ENCODE measurements at regions not wholly inside any gene's neighbourhood (a gene's known extent, or its start where the extent isn't known, plus 50 kb on each side); places are given as distances from the start of the nearest gene placed in this dataset.

DNA sequence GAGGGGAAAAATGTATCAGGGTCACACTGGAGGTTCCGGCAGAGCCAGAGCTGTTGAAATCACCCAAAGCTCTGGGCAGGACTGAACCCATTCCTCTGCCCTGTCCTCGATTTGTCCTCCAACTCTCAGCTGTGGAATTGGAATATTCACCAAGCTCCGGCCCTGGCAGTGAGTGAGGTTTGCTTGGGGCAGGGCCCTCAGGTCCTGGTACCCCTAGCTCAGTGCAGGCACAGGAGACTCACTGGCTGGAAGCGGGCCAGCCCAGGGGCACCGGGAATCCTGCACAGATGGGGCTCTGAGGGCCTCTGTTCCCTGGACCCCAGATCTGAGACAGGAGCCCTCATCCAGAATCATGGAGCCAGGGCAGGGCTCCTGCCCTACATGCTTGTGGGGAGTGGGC is 1322.3 kb downstream of the UQCRFS1 start:
- WGBS = 62% methylated on average over 5 of the region's 5 CpGs
- no peak for DNase-seq (ENCODE audit: extremely low spot score)
- H3K4me3 ChIP-seq (ENCODE audit: low read depth, low read length) = no peak overlapping the region
- H3K27ac ChIP-seq (ENCODE audit: low read depth) = no peak overlapping the region
- no peaks in the 10 kb centered on the region for H3K36me3 ChIP-seq (ENCODE audit: insufficient read depth)
- no peaks in the 10 kb centered on the region for H3K4me1 ChIP-seq (ENCODE audit: insufficient read depth)

DNA sequence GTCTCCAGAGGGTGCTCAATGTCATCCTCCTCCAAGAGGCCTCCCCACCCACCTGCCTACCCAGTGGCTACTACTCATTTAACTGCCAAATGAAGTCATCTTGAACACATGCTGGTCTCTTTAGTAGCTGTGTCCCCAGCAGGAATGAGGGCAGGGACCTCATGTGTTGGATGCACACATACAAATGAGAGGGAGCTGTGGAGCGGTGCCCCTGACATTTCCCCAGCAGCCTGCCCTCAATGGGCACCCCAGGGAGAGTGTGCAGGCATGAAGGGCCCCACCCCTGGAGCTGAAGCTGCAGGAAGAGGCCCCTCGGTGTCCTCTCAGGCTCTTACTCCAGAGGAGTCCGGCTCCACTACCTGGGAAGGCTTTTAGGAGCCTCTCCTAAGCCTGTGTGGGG is 1322.7 kb downstream of the UQCRFS1 start:
- Histone ChIP-seq H3K4me3 (ENCODE audit: low read depth, low read length) (no peak overlapping the region), H3K4me1 (ENCODE audit: insufficient read depth) (no peaks in the 10 kb centered on the region), H3K27ac (ENCODE audit: low read depth) (no peak overlapping the region), H3K36me3 (ENCODE audit: insufficient read depth) (no peaks in the 10 kb centered on the region)
- 58% methylated on average over 3 of the region's 3 CpGs for WGBS
- DNase-seq (ENCODE audit: extremely low spot score) = no peak

DNA sequence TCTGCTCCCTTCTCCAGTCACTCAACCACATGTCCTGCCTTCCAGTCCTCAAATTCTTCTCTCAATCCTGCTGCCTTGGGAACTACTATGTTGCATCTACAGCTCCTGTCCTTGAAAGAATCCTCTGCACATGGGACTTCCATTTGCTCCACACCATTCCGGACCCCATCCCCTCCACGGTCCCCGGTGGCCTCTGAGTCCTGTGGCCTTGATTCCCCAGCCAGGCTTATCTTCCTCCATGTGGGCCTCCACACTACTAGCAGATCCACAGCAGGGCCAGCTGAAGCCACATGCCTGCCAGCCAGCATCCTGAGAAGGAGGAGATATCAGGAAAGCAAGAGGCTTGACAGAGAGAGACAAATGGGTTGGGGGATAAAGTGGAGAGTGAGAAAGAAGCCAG is 1323.8 kb downstream of the UQCRFS1 start:
- H3K36me3 ChIP-seq (ENCODE audit: insufficient read depth) = no peaks in the 10 kb centered on the region
- 94% methylated on average over 3 of the region's 3 CpGs for WGBS
- H3K4me3 ChIP-seq (ENCODE audit: low read depth, low read length) = no peak overlapping the region
- DNase-seq (ENCODE audit: extremely low spot score) = no peak
- no peaks in the 10 kb centered on the region for H3K4me1 ChIP-seq (ENCODE audit: insufficient read depth)
- no peak overlapping the region for H3K27ac ChIP-seq (ENCODE audit: low read depth)

DNA sequence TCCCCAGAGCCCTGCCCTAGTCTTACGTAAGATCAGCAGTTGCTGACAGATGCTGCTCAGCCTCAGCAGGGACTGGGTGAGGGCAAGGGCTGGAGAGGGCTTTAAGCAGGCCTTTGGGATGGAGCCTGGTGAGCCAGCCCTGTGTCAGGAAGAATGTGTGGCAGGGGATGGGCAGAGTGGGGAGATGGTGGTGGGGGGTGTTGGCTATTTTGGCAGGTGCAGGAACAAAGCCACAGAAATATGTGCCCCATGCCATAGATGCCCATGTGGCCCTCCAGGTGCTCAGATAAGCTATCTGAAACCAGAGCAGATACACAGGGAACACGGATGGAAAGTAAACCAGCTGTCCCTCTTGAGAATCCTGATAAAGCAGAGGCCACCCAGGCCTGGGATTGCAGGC is 1325.0 kb downstream of the UQCRFS1 start:
- Histone ChIP-seq H3K27ac (ENCODE audit: low read depth) (no peak overlapping the region), H3K36me3 (ENCODE audit: insufficient read depth) (no peaks in the 10 kb centered on the region), H3K4me1 (ENCODE audit: insufficient read depth) (no peaks in the 10 kb centered on the region), H3K4me3 (ENCODE audit: low read depth, low read length) (no peak overlapping the region)
- DNase-seq (ENCODE audit: extremely low spot score) = no peak
- 59% methylated on average over 2 of the region's 2 CpGs for WGBS

DNA sequence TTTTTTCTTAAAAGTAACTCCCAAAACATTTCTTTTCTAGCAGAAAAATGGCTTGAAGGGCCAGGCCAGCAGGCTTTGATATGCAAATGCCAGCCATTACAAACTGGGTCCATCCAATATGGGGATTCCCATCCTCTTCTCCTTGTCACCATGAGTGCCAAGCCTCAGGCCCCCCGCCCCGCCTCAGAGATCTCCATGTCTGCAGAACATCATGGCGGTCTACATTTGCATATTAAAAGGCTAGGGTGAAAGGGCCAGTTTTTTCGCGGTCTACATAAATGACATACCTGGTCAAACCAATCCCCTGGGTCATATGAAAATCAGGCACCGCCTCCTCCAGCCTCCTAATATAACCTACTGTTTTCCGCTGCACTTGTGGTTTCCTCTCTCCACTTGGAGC is 1327.6 kb downstream of the UQCRFS1 start:
- Histone ChIP-seq H3K4me3 (ENCODE audit: low read depth, low read length) (no peak overlapping the region), H3K27ac (ENCODE audit: low read depth) (no peak overlapping the region), H3K4me1 (ENCODE audit: insufficient read depth) (no peaks in the 10 kb centered on the region), H3K36me3 (ENCODE audit: insufficient read depth) (no peaks in the 10 kb centered on the region)
- no peak for DNase-seq (ENCODE audit: extremely low spot score)
- 86% methylated on average over 7 of the region's 7 CpGs for WGBS

DNA sequence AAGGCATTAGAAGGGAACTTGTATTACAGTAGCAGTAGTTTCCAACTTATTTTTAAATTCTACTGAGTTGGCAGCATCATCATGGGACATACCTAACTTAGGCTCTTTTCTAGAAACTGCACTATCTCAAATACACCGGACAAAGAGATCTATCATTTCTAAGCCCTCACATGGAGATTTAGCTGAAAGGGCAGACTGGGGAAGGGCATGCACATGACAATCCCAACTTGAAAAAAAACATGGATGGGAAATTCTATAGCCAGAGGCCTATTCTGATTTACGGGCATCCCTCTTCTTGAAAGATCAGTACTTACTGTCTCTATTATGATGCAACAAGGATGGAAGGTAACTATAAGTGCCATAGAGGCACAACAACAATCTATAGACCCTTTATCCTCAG is 1328.6 kb downstream of the UQCRFS1 start:
- Histone ChIP-seq H3K4me1 (ENCODE audit: insufficient read depth) (no peaks in the 10 kb centered on the region), H3K4me3 (ENCODE audit: low read depth, low read length) (no peak overlapping the region), H3K36me3 (ENCODE audit: insufficient read depth) (no peaks in the 10 kb centered on the region), H3K27ac (ENCODE audit: low read depth) (no peak overlapping the region)
- 86% methylated on average over 2 of the region's 2 CpGs for WGBS
- DNase-seq (ENCODE audit: extremely low spot score) = no peak

DNA sequence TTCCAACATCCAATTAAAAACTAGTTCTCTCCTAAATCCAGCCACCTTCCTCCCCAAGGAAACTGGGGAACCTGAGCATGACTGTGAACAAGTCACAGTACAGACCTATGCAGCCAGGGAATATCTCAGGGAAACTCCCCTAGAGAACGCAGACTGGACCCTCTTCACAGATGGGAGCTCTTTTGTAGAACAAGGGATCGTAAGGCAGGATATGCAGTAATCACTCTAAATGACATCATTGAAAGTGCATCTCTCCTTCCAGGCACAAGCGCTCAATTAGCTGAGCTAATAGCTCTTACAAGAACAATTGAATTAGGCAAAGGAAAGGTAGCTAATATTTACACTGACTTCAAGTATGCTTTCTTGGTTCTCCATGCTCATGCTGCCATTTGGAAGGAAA is 1331.7 kb downstream of the UQCRFS1 start:
- no peaks in the 10 kb centered on the region for H3K4me1 ChIP-seq (ENCODE audit: insufficient read depth)

DNA sequence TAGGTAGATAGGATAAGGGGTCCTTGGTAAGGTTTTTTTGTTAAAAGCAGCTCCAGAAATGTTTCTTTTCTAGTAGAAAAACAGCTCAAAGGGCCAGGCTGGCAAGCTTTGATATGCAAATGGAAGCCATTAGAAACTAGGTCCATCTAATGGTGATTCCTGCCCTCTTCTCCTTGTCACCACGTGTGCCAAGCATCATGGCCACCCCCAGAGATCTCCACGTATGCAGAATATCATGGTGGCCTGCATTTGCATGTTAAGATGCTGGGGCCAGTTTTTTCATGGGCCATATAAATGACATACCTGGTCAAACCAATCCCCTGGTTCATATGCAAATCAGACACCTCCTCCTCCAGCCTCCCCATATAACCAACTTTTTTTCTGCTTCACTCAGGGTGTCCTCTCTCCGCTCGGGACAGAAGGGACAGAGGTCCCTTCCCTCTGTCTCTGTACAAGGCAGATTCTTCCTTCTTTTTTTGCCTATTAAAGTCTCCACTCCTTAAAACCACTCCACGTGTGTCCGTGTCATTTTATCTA is 1335.9 kb downstream of the UQCRFS1 start:
- H3K4me1 ChIP-seq (ENCODE audit: insufficient read depth) = no peaks in the 10 kb centered on the region
- no peak overlapping the region for H3K27ac ChIP-seq (ENCODE audit: low read depth)
- WGBS = 69% methylated on average over 6 of the region's 6 CpGs
- no peak overlapping the region for H3K4me3 ChIP-seq (ENCODE audit: low read depth, low read length)
- DNase-seq (ENCODE audit: extremely low spot score) = no peak
- no peaks in the 10 kb centered on the region for H3K36me3 ChIP-seq (ENCODE audit: insufficient read depth)

More for the DNA sequence above, 1331.7 kb downstream of the UQCRFS1 start:
- Histone ChIP-seq H3K4me3 (ENCODE audit: low read depth, low read length) (no peak overlapping the region), H3K36me3 (ENCODE audit: insufficient read depth) (no peaks in the 10 kb centered on the region), H3K27ac (ENCODE audit: low read depth) (no peak overlapping the region)
- 89% methylated on average over 3 of the region's 3 CpGs for WGBS
- no peak for DNase-seq (ENCODE audit: extremely low spot score)

DNA sequence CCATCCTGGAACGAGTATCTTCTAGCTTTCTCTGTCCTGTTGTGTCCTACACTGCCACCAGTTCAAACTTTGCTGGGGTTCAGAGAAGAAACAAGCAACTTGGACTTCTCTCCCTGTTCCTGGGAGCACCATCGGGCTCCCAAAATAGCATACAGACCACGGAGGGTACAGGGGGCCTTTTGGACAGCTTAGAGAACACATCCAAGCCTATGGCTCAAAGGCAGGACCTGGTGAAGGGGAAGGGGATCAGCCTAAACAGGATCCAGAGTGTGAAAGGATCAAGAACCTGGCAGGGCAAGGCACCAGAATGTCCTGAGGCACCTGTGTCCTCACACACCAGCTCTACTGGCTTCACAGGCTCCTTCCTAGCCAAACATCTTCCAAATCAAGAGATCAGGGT is 1336.5 kb downstream of the UQCRFS1 start:
- WGBS = 66% methylated on average over 3 of the region's 3 CpGs

DNA sequence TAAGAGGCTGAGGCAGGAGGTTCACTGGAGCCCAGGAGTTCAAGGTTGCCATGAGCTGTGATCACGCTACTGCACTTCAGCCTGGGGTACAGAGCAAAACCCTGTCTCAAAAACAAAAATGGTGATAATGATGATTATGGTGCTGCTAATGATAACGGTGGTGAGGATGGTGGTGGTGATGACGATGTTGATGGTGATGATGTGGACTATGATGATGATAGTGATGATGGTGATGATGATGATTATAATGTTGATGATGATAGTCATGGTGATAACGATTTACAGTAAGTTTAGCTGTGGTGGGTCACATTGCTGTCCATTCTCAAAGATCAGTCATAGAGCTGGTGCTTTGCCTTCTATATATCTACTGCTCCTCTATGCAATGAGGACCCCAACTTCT is 1340.6 kb downstream of the UQCRFS1 start:
- H3K4me1 ChIP-seq (ENCODE audit: insufficient read depth) = no peaks in the 10 kb centered on the region
- H3K27ac ChIP-seq (ENCODE audit: low read depth) = no peak overlapping the region
- 80% methylated on average over 4 of the region's 4 CpGs for WGBS
- H3K36me3 ChIP-seq (ENCODE audit: insufficient read depth) = no peaks in the 10 kb centered on the region
- H3K4me3 ChIP-seq (ENCODE audit: low read depth, low read length) = no peak overlapping the region
- DNase-seq (ENCODE audit: extremely low spot score) = no peak

More for the DNA sequence above, 1336.5 kb downstream of the UQCRFS1 start:
- Histone ChIP-seq H3K27ac (ENCODE audit: low read depth) (no peak overlapping the region), H3K36me3 (ENCODE audit: insufficient read depth) (no peaks in the 10 kb centered on the region), H3K4me1 (ENCODE audit: insufficient read depth) (no peaks in the 10 kb centered on the region), H3K4me3 (ENCODE audit: low read depth, low read length) (no peak overlapping the region)
- no peak for DNase-seq (ENCODE audit: extremely low spot score)

DNA sequence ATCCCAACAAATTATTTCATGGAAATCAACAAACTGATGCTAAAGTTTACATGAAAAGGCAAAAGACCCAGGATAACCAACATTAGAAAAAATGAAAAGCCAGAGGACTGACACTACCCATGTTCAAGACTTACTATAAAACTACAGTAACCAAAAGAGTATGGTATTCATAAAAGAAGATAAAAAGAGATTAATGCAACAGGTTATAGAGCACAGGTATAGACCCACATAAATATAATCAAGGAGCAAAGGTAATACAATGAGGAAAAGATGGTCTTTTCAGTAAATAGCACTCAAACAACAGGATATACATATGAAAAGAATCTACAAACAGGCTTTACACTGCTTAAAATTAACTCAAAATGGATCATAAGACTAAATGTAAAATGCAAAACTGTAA is 1342.7 kb downstream of the UQCRFS1 start:
- Histone ChIP-seq H3K27ac (ENCODE audit: low read depth) (no peak overlapping the region), H3K4me1 (ENCODE audit: insufficient read depth) (no peaks in the 10 kb centered on the region), H3K36me3 (ENCODE audit: insufficient read depth) (no peaks in the 10 kb centered on the region), H3K4me3 (ENCODE audit: low read depth, low read length) (no peak overlapping the region)
- no peak for DNase-seq (ENCODE audit: extremely low spot score)

DNA sequence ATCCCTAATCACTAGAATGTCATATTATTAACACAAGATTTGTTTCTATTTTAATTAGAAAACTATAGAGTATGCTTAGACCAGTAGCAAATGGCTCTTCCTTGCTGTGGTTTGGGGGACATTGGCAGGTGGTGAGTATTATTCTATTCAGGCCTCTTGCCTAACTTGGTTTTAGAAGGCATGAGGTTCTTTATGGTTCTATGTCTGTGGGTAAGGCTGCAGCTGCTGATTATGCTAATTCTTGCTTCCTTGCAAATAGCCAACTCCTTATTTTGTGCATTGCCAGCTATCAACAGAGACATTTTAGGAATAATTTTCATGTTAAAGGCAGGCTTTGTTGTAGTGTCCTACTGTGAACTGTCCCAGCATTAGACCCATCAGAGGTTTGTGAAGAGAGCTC is 1344.9 kb downstream of the UQCRFS1 start:
- no peaks in the 10 kb centered on the region for H3K36me3 ChIP-seq (ENCODE audit: insufficient read depth)
- no peaks in the 10 kb centered on the region for H3K4me1 ChIP-seq (ENCODE audit: insufficient read depth)
- H3K27ac ChIP-seq (ENCODE audit: low read depth) = no peak overlapping the region
- DNase-seq (ENCODE audit: extremely low spot score) = no peak
- H3K4me3 ChIP-seq (ENCODE audit: low read depth, low read length) = no peak overlapping the region

DNA sequence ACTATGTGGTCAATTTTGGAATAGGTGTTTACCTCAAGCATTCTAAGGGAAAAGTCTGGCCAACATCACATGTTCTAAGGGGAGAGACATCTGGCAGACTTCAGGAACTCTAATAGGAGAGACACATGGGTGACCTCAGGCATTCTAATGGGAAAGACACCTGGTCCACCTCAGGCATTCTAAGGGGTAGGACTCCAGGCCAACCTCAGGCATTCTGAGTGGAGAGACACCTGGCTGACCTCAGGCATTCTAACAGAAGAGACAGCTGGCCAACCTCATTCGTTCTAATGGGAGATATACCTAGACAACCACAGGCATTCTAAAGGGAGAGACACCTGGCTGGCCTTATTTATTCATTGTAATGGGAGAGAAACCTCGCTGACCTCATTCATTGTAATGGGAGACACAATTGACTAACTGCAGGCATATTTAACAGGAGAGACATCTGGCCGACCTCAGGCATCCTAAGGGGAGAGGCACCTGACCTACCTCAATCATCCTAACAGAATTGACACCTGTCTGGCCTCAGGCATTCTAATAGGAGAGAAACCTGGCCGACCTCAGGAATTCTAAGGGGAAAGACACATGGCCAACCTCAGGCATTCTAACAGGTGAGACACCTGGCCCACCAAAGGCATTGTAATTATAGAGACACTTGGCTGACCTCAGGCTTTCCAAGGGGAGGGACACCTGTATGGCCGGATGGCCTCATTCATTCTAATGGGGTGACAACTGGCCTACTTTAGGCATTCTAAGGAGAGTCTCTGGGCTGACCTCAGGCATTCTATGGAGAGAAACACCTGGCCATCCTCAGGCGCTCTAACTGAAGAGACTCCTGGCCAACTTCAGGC is 1346.8 kb downstream of the UQCRFS1 start:
- DNase-seq (ENCODE audit: extremely low spot score) = no peak

DNA sequence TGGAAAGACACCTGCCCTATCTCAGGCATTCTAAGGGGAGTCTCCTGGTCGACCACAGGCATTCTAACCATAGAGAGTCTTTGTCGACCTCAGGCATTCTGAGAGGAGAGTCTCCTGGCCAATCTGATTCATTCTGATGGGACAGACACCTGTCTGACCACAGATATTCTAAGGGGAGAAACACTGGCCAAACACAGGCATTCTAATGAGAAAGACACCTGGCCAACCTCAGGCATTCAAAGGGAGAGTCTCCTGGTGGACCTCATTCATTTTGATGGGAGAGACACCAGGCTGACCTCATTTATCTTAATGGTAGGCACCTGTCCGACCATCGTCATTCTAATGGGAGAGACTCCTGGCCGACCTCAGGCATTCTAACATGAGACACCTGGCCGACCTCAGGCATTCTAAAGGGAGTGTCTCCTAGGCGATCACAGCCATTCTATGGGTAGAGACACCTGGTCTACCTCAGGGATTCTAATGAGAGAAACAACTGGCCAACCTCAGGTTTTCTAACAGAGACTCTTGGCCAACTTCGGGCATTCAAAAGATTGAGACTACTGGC is 1351.5 kb downstream of the UQCRFS1 start:
- no peak for DNase-seq (ENCODE audit: extremely low spot score)
- 78% methylated on average over 8 of the region's 8 CpGs for WGBS
- H3K27ac ChIP-seq (ENCODE audit: low read depth) = no peak overlapping the region
- H3K36me3 ChIP-seq (ENCODE audit: insufficient read depth) = no peaks in the 10 kb centered on the region
- H3K4me1 ChIP-seq (ENCODE audit: insufficient read depth) = no peaks in the 10 kb centered on the region
- H3K4me3 ChIP-seq (ENCODE audit: low read depth, low read length) = no peak overlapping the region

More for the DNA sequence above, 1346.8 kb downstream of the UQCRFS1 start:
- 74% methylated on average over 6 of the region's 6 CpGs for WGBS
- Histone ChIP-seq H3K36me3 (ENCODE audit: insufficient read depth) (no peaks in the 10 kb centered on the region), H3K4me3 (ENCODE audit: low read depth, low read length) (no peak overlapping the region), H3K27ac (ENCODE audit: low read depth) (no peak overlapping the region), H3K4me1 (ENCODE audit: insufficient read depth) (no peaks in the 10 kb centered on the region)
